RWPE2 (cell line): ENCODE measurements at regions not wholly inside any gene's neighbourhood (a gene's known extent, or its start where the extent isn't known, plus 50 kb on each side); places are given as distances from the start of the nearest gene placed in this dataset.

Experiments used
- ATAC-seq: fragments of 200-7000 bp; cut with Tn5 transposase; 3 replicates; pipeline ENCODE4 v1.9.1; 2021; ENCODE audit warnings: low read depth
- DNase-seq: peaks from one replicate; pipeline ENCODE4 v3.0.0-alpha.2; 2020; ENCODE audit warnings: low spot score
- H3K27ac ChIP-seq: fragments of 450-650 bp; 2 replicates; pipeline ENCODE4 v1.5.1; 2017; ENCODE audit warnings: mild to moderate bottlenecking; ENCODE audit not compliant: poor library complexity, severe bottlenecking
- H3K27me3 ChIP-seq: fragments of 250-450 bp; sonication (Bioruptor Pico); 2 replicates; pipeline ENCODE4 v1.5.1; 2021; ENCODE audit warnings: mild to moderate bottlenecking, moderate library complexity; ENCODE audit not compliant: insufficient read depth, poor library complexity, severe bottlenecking
- H3K36me3 ChIP-seq: fragments of 250-450 bp; sonication (Bioruptor Pico); 2 replicates; pipeline ENCODE4 v1.5.1; 2020; ENCODE audit warnings: low read depth, mild to moderate bottlenecking, moderate library complexity
- H3K4me1 ChIP-seq: fragments of 250-450 bp; sonication (Bioruptor Pico); 2 replicates; pipeline ENCODE4 v1.5.1; 2021; ENCODE audit warnings: mild to moderate bottlenecking, moderate library complexity; ENCODE audit not compliant: insufficient read depth, poor library complexity, severe bottlenecking
- H3K4me3 ChIP-seq: fragments of 250-450 bp; sonication (Bioruptor Pico); 2 replicates; pipeline ENCODE4 v1.5.1; 2021; ENCODE audit warnings: mild to moderate bottlenecking, moderate library complexity; ENCODE audit not compliant: severe bottlenecking
- H3K9me3 ChIP-seq: fragments of 250-450 bp; sonication (Bioruptor Pico); 2 replicates; pipeline ENCODE4 v1.5.1; 2021; ENCODE audit warnings: mild to moderate bottlenecking, moderate library complexity; ENCODE audit not compliant: severe bottlenecking
- TF ChIP-seq, protein P1 (sequence below): fragments of 450-650 bp; IDR thresholded peaks from one replicate; pipeline ENCODE4 v1.5.1; 2017; ENCODE audit warnings: mild to moderate bottlenecking, moderate library complexity; ENCODE audit not compliant: poor library complexity, severe bottlenecking

DNA sequence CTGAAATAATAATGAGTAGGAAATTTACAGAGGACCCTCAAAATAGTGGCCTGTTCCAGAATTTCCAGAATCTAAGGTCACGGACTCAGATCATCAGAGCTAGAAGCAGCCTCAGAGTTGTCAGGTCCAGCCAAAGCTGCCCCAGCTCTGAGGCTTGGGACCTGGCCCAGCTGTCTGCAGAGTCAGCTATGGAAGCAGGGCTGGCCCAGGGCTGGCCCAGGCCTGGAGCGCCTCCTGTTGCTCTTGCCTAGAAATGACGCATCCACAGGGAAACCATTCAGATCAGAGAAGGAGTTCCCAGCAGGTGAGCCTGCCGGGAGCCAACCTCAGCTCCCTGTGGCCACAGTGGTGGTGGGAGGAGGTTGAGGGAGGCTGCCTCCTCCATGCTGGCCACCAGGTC is 106.7 kb upstream of the ARL4C start:
- TF ChIP-seq, protein P1, sequence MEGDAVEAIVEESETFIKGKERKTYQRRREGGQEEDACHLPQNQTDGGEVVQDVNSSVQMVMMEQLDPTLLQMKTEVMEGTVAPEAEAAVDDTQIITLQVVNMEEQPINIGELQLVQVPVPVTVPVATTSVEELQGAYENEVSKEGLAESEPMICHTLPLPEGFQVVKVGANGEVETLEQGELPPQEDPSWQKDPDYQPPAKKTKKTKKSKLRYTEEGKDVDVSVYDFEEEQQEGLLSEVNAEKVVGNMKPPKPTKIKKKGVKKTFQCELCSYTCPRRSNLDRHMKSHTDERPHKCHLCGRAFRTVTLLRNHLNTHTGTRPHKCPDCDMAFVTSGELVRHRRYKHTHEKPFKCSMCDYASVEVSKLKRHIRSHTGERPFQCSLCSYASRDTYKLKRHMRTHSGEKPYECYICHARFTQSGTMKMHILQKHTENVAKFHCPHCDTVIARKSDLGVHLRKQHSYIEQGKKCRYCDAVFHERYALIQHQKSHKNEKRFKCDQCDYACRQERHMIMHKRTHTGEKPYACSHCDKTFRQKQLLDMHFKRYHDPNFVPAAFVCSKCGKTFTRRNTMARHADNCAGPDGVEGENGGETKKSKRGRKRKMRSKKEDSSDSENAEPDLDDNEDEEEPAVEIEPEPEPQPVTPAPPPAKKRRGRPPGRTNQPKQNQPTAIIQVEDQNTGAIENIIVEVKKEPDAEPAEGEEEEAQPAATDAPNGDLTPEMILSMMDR: no peak
- Histone ChIP-seq H3K9me3 (no peaks in the 10 kb centered on the region), H3K27me3 (no peaks in the 10 kb centered on the region), H3K4me1 (no peaks in the 10 kb centered on the region), H3K27ac (no peak overlapping the region), H3K36me3 (no peaks in the 10 kb centered on the region), H3K4me3 (no peak overlapping the region)
- ATAC-seq (no peak), DNase-seq (no peak)

DNA sequence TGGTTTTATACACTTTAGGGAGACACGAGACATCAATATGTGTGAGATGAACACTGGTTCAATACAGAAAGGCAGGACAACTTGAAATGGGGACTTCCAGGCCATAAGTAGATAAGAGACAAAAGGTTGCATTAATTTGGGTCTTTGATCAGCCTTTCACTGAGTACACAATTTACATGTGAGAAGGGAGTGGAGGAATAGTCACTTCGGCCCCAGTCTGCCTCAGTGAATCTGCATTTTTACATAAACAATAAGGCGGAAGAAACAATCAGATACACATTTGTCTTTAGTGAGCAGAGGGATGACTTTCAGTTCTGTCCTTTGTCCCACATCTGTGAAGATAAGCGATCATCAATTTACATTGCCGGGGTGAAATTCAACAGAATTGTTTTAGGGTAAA is 104.3 kb upstream of the ARL4C start:
- H3K4me1 ChIP-seq: no peaks in the 10 kb centered on the region
- ATAC-seq (no peak), DNase-seq (no peak)
- H3K27ac ChIP-seq: no peak overlapping the region
- no peak overlapping the region for H3K4me3 ChIP-seq
- H3K27me3 ChIP-seq: no peaks in the 10 kb centered on the region
- H3K9me3 ChIP-seq: no peaks in the 10 kb centered on the region
- TF ChIP-seq, protein P1: no peak
- H3K36me3 ChIP-seq: no peaks in the 10 kb centered on the region

DNA sequence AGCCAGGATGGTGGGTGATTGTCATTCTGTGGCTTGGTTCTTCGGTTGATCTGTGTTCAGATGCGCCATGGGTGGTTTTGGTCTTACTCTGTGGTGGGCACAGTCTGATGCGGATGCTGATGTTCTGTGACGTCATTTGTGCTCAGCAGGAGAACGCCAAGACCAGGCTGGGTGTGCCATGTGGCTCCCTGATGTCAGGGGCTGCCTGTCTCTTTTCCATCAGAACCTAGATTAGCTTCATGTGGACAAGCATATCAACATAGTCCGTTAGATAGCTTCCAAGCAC is 100.6 kb upstream of the ARL4C start:
- Histone ChIP-seq H3K27ac (no peak overlapping the region), H3K27me3 (no peaks in the 10 kb centered on the region)

DNA sequence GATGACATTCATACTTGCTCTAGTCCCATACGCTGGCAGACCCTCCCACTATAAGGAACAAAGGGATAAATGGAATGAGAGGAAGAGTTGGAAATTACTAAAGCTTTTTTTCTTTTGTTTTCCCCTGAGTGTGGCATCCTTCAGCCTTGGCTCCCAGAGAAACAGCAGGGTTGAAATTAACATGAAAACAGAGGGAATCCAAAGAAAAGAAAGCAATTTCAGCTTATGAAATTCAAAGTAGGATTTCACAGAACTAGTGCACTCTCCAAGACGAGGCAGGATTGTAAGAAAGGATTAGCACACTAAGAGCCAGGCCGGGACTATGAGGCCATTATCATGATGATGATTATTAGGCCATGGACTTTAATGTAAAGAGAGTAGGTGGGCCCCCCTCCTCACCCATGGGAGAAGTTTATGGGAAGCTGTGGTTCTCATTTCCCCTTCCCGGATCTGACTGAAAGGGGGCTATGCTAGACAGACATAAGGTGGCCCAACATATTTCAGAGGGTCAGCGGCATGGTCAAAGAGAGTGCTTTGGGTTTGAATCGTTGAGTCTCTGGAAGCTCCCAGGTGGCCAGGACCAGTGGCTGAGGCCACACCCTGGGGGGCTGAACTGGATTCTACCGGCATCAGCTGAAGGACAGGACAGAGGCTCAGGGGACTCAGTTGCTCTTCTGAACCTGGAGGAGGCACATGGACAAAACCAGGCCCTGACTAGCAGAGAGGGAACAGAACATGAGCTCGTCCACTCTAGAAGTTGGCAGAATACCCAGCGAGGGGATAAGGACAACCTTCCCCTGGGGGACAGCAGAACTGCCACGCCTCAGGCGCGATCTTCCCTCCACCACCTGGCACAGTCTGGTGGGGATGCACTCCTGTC is 100.1 kb upstream of the ARL4C start:
- no peaks in the 10 kb centered on the region for H3K4me1 ChIP-seq

More for the DNA sequence above, 100.6 kb upstream of the ARL4C start:
- ATAC-seq (no peak), DNase-seq (no peak)
- TF ChIP-seq, protein P1: no peak
- no peak overlapping the region for H3K4me3 ChIP-seq
- H3K9me3 ChIP-seq: no peaks in the 10 kb centered on the region
- no peaks in the 10 kb centered on the region for H3K36me3 ChIP-seq
- H3K4me1 ChIP-seq: no peaks in the 10 kb centered on the region

DNA sequence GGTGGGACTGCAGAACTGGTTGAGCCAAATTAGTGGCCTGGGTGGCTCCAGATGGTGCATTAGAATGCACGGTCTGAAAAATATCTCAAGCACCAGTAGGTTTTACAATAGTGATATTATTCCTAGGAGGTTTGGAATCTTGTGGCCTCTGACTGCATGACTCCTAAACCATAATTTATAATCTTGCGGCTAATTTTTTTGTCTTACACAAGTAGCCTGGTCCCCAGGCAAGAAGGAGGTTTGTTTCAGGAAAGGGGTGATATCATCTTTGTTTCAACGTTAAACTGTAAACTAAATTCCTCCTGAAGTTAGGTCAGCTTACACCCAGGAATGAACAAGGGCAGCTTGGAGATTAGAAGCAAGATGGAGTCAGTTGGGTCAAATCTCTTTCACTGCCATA is 98.9 kb upstream of the ARL4C start:
- no peaks in the 10 kb centered on the region for H3K4me1 ChIP-seq
- no peak for DNase-seq
- TF ChIP-seq, protein P1: no peak
- no peak overlapping the region for H3K4me3 ChIP-seq
- no peaks in the 10 kb centered on the region for H3K27me3 ChIP-seq
- H3K27ac ChIP-seq: no peak overlapping the region
- no peaks in the 10 kb centered on the region for H3K9me3 ChIP-seq
- no peaks in the 10 kb centered on the region for H3K36me3 ChIP-seq
- no peak for ATAC-seq

More for the DNA sequence above, 100.1 kb upstream of the ARL4C start:
- ATAC-seq (no peak), DNase-seq (no peak)
- no peak overlapping the region for H3K4me3 ChIP-seq
- H3K27me3 ChIP-seq: no peaks in the 10 kb centered on the region
- H3K27ac ChIP-seq: no peak overlapping the region
- TF ChIP-seq, protein P1: no peak
- H3K9me3 ChIP-seq: no peaks in the 10 kb centered on the region
- no peaks in the 10 kb centered on the region for H3K36me3 ChIP-seq
